PC-3 (cell line): ENCODE measurements at regions not wholly inside any gene's neighbourhood (a gene's known extent, or its start where the extent isn't known, plus 50 kb on each side); places are given as distances from the start of the nearest gene placed in this dataset.
"Not testable (repeated sequence)": the region's sequence is repeated elsewhere in the genome, so short reads cannot be mapped to it uniquely, and the experiment has no call there.

Source experiments
- ATAC-seq: fragments of 200-7000 bp; cut with Tn5 transposase; 2 replicates; pipeline ENCODE4 v1.9.1; 2020; ENCODE audit warnings: mild to moderate bottlenecking, moderate library complexity
- BruUV-seq: library from RNA; stranded (reverse); fragments of 400-500 nt; replicated peaks from 2 replicates; lab custom pipeline; 2021; lab: Mats Ljungman, UMichigan
- CTCF ChIA-PET: fragments of 300-600 bp; sonication (Branson Sonifier 250); formaldehyde crosslinking; loops from one replicate; lab custom pipeline; 2022; ENCODE audit warnings: antibody characterized with exemption; lab: Charles Lee
- POLR2A ChIA-PET: fragments of 300-600 bp; sonication (Branson Sonifier 250); formaldehyde crosslinking; loops from one replicate; lab custom pipeline; 2022; ENCODE audit warnings: antibody characterized with exemption; ENCODE audit not compliant: unreplicated experiment; lab: Charles Lee
- DNase-seq: peaks from one replicate; pipeline ENCODE4 v3.0.0-alpha.2; 2015
- H2AFZ ChIP-seq: fragments of 300-600 bp; sonication (generic); 2 replicates; pipeline ENCODE4 v1.6.0; 2016; ENCODE audit warnings: antibody characterized with exemption, low read length
- H3F3A ChIP-seq: fragments of 300-600 bp; sonication (generic); one replicate; pipeline ENCODE4 v1.6.0; 2017; ENCODE audit warnings: antibody characterized with exemption, low read length, control low read depth, mild to moderate bottlenecking; ENCODE audit not compliant: unreplicated experiment
- H3K27ac ChIP-seq: fragments of 300-600 bp; sonication (generic); 2 replicates; pipeline ENCODE4 v1.5.1; 2016; ENCODE audit warnings: mild to moderate bottlenecking, low read length
- H3K27me3 ChIP-seq: fragments of 300-600 bp; sonication (generic); 2 replicates; pipeline ENCODE4 v1.6.1; 2016; ENCODE audit warnings: low read length, mixed read lengths
- H3K36me3 ChIP-seq: fragments of 300-600 bp; sonication (generic); 2 replicates; pipeline ENCODE4 v1.6.1; 2016; ENCODE audit warnings: low read depth, mixed run types, low read length, mixed read lengths
- H3K4me1 ChIP-seq: fragments of 300-600 bp; sonication (generic); 2 replicates; pipeline ENCODE4 v1.5.1; 2016; ENCODE audit warnings: low read length; ENCODE audit not compliant: insufficient read depth
- H3K4me2 ChIP-seq: fragments of 300-600 bp; sonication (generic); 2 replicates; pipeline ENCODE4 v1.6.0; 2016; ENCODE audit warnings: low read length
- H3K4me3 ChIP-seq: fragments of 300-600 bp; sonication (generic); 2 replicates; pipeline ENCODE4 v1.5.1; 2016; ENCODE audit warnings: mild to moderate bottlenecking, low read length, mixed read lengths
- H3K79me2 ChIP-seq: fragments of 300-600 bp; sonication (generic); 2 replicates; pipeline ENCODE4 v1.6.1; 2017; ENCODE audit warnings: low read length, mixed read lengths
- H3K9ac ChIP-seq: fragments of 300-600 bp; sonication (generic); 2 replicates; pipeline ENCODE4 v1.6.0; 2016; ENCODE audit warnings: mild to moderate bottlenecking, low read length
- H3K9me2 ChIP-seq: fragments of 300-600 bp; sonication (generic); replicated peaks from 2 replicates; pipeline ENCODE4 v1.6.1; 2016; ENCODE audit warnings: mixed run types, low read length, mixed read lengths
- H3K9me3 ChIP-seq: fragments of 300-600 bp; sonication (generic); 2 replicates; pipeline ENCODE4 v1.6.1; 2016; ENCODE audit warnings: low read length, mixed read lengths
- H4K20me1 ChIP-seq: fragments of 300-600 bp; sonication (generic); 2 replicates; pipeline ENCODE4 v1.6.1; 2016; ENCODE audit warnings: low read length, mixed read lengths
- EZH2 ChIP-seq: fragments of 300-600 bp; sonication (generic); IDR thresholded peaks from one replicate; pipeline ENCODE4 v1.6.1; 2017; ENCODE audit warnings: antibody characterized with exemption, mild to moderate bottlenecking, low read length; ENCODE audit not compliant: unreplicated experiment
- EZH2phosphoT487 ChIP-seq: fragments of 300-600 bp; sonication (generic); IDR thresholded peaks from 2 replicates; pipeline ENCODE4 v1.6.1; 2018; ENCODE audit warnings: mild to moderate bottlenecking, antibody characterized with exemption, low read length, borderline replicate concordance
- intact Hi-C: fragments of 100-400 bp; cut with micrococcal nuclease; formaldehyde crosslinking; loops from 2 replicates; pipeline ENCODE4 v1.9.0; 2023
- TF ChIP-seq, protein P1 (sequence below): fragments of 300-600 bp; sonication (generic); conservative IDR thresholded peaks from 2 replicates; pipeline ENCODE4 v1.5.1; 2017; ENCODE audit warnings: antibody characterized with exemption, low read depth, mild to moderate bottlenecking, low read length

- Histone ChIP-seq H3K79me2 (no peaks in the 10 kb centered on the region), H3K9me2 (no peaks in the 10 kb centered on the region), H3K27ac (no peak overlapping the region), H3K4me3 (no peak overlapping the region), H3K27me3 (no peaks in the 10 kb centered on the region), H3K9ac (no peak overlapping the region), H3K9me3 (no peaks in the 10 kb centered on the region), H3F3A (no peaks in the 10 kb centered on the region), H3K4me1 (no peaks in the 10 kb centered on the region), H3K36me3 (no peaks in the 10 kb centered on the region), H3K4me2 (no peak overlapping the region), H2AFZ (no peak overlapping the region), H4K20me1 (no peaks in the 10 kb centered on the region)
- CTCF ChIA-PET: no interaction called here
- POLR2A ChIA-PET: no interaction called here
- intact Hi-C loops: no loop called here
- ATAC-seq (no peak), DNase-seq (no peak)
- TF ChIP-seq EZH2 (no peak), EZH2phosphoT487 (no peak)
- TF ChIP-seq, protein P1, sequence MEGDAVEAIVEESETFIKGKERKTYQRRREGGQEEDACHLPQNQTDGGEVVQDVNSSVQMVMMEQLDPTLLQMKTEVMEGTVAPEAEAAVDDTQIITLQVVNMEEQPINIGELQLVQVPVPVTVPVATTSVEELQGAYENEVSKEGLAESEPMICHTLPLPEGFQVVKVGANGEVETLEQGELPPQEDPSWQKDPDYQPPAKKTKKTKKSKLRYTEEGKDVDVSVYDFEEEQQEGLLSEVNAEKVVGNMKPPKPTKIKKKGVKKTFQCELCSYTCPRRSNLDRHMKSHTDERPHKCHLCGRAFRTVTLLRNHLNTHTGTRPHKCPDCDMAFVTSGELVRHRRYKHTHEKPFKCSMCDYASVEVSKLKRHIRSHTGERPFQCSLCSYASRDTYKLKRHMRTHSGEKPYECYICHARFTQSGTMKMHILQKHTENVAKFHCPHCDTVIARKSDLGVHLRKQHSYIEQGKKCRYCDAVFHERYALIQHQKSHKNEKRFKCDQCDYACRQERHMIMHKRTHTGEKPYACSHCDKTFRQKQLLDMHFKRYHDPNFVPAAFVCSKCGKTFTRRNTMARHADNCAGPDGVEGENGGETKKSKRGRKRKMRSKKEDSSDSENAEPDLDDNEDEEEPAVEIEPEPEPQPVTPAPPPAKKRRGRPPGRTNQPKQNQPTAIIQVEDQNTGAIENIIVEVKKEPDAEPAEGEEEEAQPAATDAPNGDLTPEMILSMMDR: no peak
- BruUV-seq: no TSS peak
Measured at GRCh38 chr14:38944691-38945090, 158.3 kb downstream of the SEC23A start.

DNA sequence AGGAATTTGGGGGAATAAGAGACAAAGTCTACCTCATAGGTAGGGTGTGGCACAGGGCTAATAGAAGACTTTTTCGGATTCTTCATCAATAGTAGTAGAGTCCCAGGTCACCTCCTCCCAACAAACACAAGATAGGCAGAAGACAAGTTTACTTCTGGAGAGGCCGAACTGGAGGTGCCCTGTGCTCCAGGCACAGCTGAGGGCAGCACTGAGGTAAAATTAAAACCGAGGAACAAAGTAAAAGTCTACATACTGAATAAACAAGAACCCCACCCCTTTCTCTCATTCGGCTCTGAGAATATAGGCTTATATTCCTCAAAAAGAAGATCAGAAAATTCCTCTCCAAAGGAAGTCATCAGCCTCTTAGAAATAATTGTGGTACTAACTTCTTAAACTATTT lies 161.5 kb downstream of the SEC23A start:
- no peak overlapping the region for H3K27ac ChIP-seq
- ATAC-seq (peak; percentile 37; the same call in 1 of the 2 replicates), DNase-seq (no peak)
- H3K9me3 ChIP-seq: no peaks in the 10 kb centered on the region
- TF ChIP-seq, protein P1: no peak; the same call in 1 of the 2 replicates
- TF ChIP-seq EZH2: no peak
- TF ChIP-seq EZH2phosphoT487: no peak
- no peaks in the 10 kb centered on the region for H3F3A ChIP-seq
- BruUV-seq: no TSS peak
- no peaks in the 10 kb centered on the region for H3K4me1 ChIP-seq
- no peaks in the 10 kb centered on the region for H4K20me1 ChIP-seq
- H3K4me3 ChIP-seq: no peak overlapping the region
- no peak overlapping the region for H3K9ac ChIP-seq
- H2AFZ ChIP-seq: no peak overlapping the region
- intact Hi-C loops: loop anchor here (2.0 kb wide), 1 partner anchor 73 kb away; no protein-coding TSS in a partner anchor
- ChIA-PET CTCF (no interaction called here), POLR2A (no interaction called here)
- H3K27me3 ChIP-seq: no peaks in the 10 kb centered on the region
- no peaks in the 10 kb centered on the region for H3K36me3 ChIP-seq
- H3K9me2 ChIP-seq: no peaks in the 10 kb centered on the region
- no peak overlapping the region for H3K4me2 ChIP-seq
- no peaks in the 10 kb centered on the region for H3K79me2 ChIP-seq

GRCh38 chr14:38932653-38933000 lies 170.4 kb downstream of the SEC23A start:
- intact Hi-C loops, H3K27ac ChIP-seq, POLR2A ChIA-PET, H3K36me3 ChIP-seq, H3K9ac ChIP-seq, CTCF ChIA-PET, H3K9me2 ChIP-seq, H3K79me2 ChIP-seq, H3K27me3 ChIP-seq, H3K4me1 ChIP-seq, H3K4me2 ChIP-seq, H3K4me3 ChIP-seq, H4K20me1 ChIP-seq, BruUV-seq, DNase-seq, H3F3A ChIP-seq, ATAC-seq, H3K9me3 ChIP-seq, H2AFZ ChIP-seq: not testable (repeated sequence)
